COLO668 (cell line): ENCODE measurements at regions not wholly inside any gene's neighbourhood (a gene's known extent, or its start where the extent isn't known, plus 50 kb on each side); places are given as distances from the start of the nearest gene placed in this dataset.
A peak's percentile ranks its signal among the peaks of the same experiment; 100 is the strongest.
"Not testable (repeated sequence)": the region's sequence is repeated elsewhere in the genome, so short reads cannot be mapped to it uniquely, and the experiment has no call there.

Experiments
- DNase-seq: peaks from one replicate; lab custom pipeline; 2025; ENCODE audit not compliant: unreplicated experiment; lab: John Stamatoyannopoulos, UW

GRCh38 chr2:66243809-66244208 lies 191.1 kb upstream of the MEIS1 start:
- DNase-seq, result not testable (repeated sequence)

- DNase-seq, result not testable (repeated sequence)
Measured at GRCh38 chr2:66242888-66243287, 192.0 kb upstream of the MEIS1 start.

- no peak for DNase-seq
Measured at GRCh38 chr2:66242099-66242789, 192.7 kb upstream of the MEIS1 start.

GRCh38 chr2:66240286-66240685 lies 194.6 kb upstream of the MEIS1 start:
- DNase-seq, result no peak

- DNase-seq, result no peak
Measured at GRCh38 chr2:66239655-66240054, 195.3 kb upstream of the MEIS1 start.

GRCh38 chr2:66237803-66238379 lies 197.0 kb upstream of the MEIS1 start:
- DNase-seq, result no peak

GRCh38 chr2:66236816-66237802 lies 197.8 kb upstream of the MEIS1 start:
- no peak for DNase-seq

GRCh38 chr2:66236067-66236685 lies 198.7 kb upstream of the MEIS1 start:
- DNase-seq, result no peak

- no peak for DNase-seq
Measured at GRCh38 chr2:66235428-66235827, 199.5 kb upstream of the MEIS1 start.

GRCh38 chr2:66233981-66234380 lies 200.9 kb upstream of the MEIS1 start:
- no peak for DNase-seq

GRCh38 chr2:66228128-66228547 lies 206.8 kb upstream of the MEIS1 start:
- DNase-seq, result no peak

GRCh38 chr2:66217039-66217585 lies 217.8 kb upstream of the MEIS1 start:
- no peak for DNase-seq

- DNase-seq, result peak; percentile 10
Measured at GRCh38 chr2:66212749-66213148, 222.2 kb upstream of the MEIS1 start.

- DNase-seq, result no peak
Measured at GRCh38 chr2:66202586-66202985, 232.3 kb upstream of the MEIS1 start.

- no peak for DNase-seq
Measured at GRCh38 chr2:66201242-66201641, 233.7 kb upstream of the MEIS1 start.

- peak; percentile 20 for DNase-seq
Measured at GRCh38 chr2:66198873-66199272, 236.1 kb upstream of the MEIS1 start.

- no peak for DNase-seq
Measured at GRCh38 chr2:66192888-66193287, 242.0 kb upstream of the MEIS1 start.

GRCh38 chr2:66191311-66191710 lies 243.6 kb upstream of the MEIS1 start:
- DNase-seq, result no peak

- DNase-seq, result no peak
Measured at GRCh38 chr2:66189553-66189952, 245.4 kb upstream of the MEIS1 start.

GRCh38 chr2:66186537-66186936 lies 248.4 kb upstream of the MEIS1 start:
- DNase-seq, result no peak

- no peak for DNase-seq
Measured at GRCh38 chr2:66185497-66186054, 249.3 kb upstream of the MEIS1 start.
